HepG2 (cell line): ENCODE measurements at regions not wholly inside any gene's neighbourhood (a gene's known extent, or its start where the extent isn't known, plus 50 kb on each side); places are given as distances from the start of the nearest gene placed in this dataset.

ENCODE experiments used
- ATAC-seq: fragments of 200-7000 bp; cut with Tn5 transposase; 3 replicates; pipeline ENCODE4 v1.9.1; 2020; ENCODE audit warnings: mild to moderate bottlenecking, moderate library complexity
- BruUV-seq: library from RNA; stranded (reverse); fragments of 400-500 nt; replicated peaks from 2 replicates; lab custom pipeline; 2021; lab: Mats Ljungman, UMichigan
- CTCF ChIA-PET: fragments of 300-600 bp; formaldehyde crosslinking; extraction: SDS; loops from one replicate; lab custom pipeline; 2021; ENCODE audit warnings: low total read pairs, inconsistent platforms, low intra/inter-chr PET ratio; lab: Yijun Ruan, JAX
- POLR2A ChIA-PET: fragments of 350-600 bp; sonication (Branson Sonifier 250); formaldehyde crosslinking; loops from one replicate; lab custom pipeline; 2020; ENCODE audit warnings: antibody characterized with exemption, inconsistent platforms; lab: Yijun Ruan, JAX
- DNase-seq: peaks from one replicate; pipeline ENCODE4 v3.0.0-alpha.2; 2015; ENCODE audit warnings: low spot score
- FAIRE-seq: peaks from 3 replicates; lab custom pipeline; 2011; peaks lifted over from hg19 to GRCh38; lab: Jason Lieb, UNC
- H2AFZ ChIP-seq: one replicate; pipeline ENCODE4 v1.6.1; 2011; ENCODE audit warnings: low read length, inconsistent platforms
- H3K27ac ChIP-seq: fragments of 300-600 bp; 3 replicates; pipeline ENCODE4 v1.8.0; 2011; ENCODE audit warnings: mixed run types, mild to moderate bottlenecking, mixed read lengths, low read length, inconsistent platforms; ENCODE audit not compliant: insufficient read depth; ENCODE audit errors: extremely low read length
- H3K27me3 ChIP-seq, 2 experiments: fragments of 200-600 bp in 1 of 2; 2 replicates in 1 of 2; 3 replicates in 1 of 2; pipeline versions ENCODE4 v1.6.0 to v1.8.0; 2011; ENCODE audit warnings: low read length in 2 of 2, mild to moderate bottlenecking in 2 of 2, moderate library complexity in 2 of 2, inconsistent platforms in 1 of 2; ENCODE audit not compliant: insufficient read depth in 2 of 2, control insufficient read depth in 1 of 2
- H3K36me3 ChIP-seq, 2 experiments: fragments of 200-600 bp in 1 of 2; replicated peaks in 1 of 2; 2 replicates in 1 of 2; 3 replicates in 1 of 2; pipeline versions ENCODE4 v1.5.1 to v1.8.0; 2011; ENCODE audit warnings: low read length in 2 of 2, inconsistent platforms in 1 of 2; ENCODE audit not compliant: insufficient read depth in 2 of 2, control insufficient read depth in 1 of 2
- H3K4me1 ChIP-seq: 2 replicates; pipeline ENCODE4 v1.5.1; 2012; ENCODE audit warnings: low read length, inconsistent platforms; ENCODE audit not compliant: insufficient read depth
- H3K4me2 ChIP-seq: 2 replicates; pipeline ENCODE4 v1.6.0; 2011; ENCODE audit warnings: low read depth, low read length, inconsistent platforms
- H3K4me3 ChIP-seq, 3 experiments: fragments of 200-600 bp in 1 of 3; sonication (generic), shearing (Covaris generic) in 1 of 3; replicated peaks in 1 of 3; 2 replicates each; pipeline ENCODE4 v1.5.1; 2011 to 2016; ENCODE audit warnings: low read length in 3 of 3, inconsistent platforms in 2 of 3, low read depth in 2 of 3, mild to moderate bottlenecking in 2 of 3, control low read depth in 1 of 3, mixed read lengths in 1 of 3; ENCODE audit not compliant: insufficient read depth in 1 of 3
- H3K79me2 ChIP-seq: one replicate; pipeline ENCODE4 v1.6.1; 2011; ENCODE audit warnings: low read length, inconsistent platforms; ENCODE audit not compliant: insufficient read depth
- H3K9ac ChIP-seq: 2 replicates; pipeline ENCODE4 v1.6.0; 2011; ENCODE audit warnings: mild to moderate bottlenecking, low read depth, low read length, inconsistent platforms; ENCODE audit not compliant: insufficient read depth
- H3K9me3 ChIP-seq: 2 replicates; pipeline ENCODE4 v1.5.1; 2012; ENCODE audit warnings: mild to moderate bottlenecking, low read length
- H4K20me1 ChIP-seq: 2 replicates; pipeline ENCODE4 v1.6.0; 2011; ENCODE audit warnings: inconsistent platforms, mild to moderate bottlenecking, low read length, moderate library complexity; ENCODE audit not compliant: insufficient read depth
- CREM ChIP-seq, 2 experiments: sonication (generic) in 1 of 2; formaldehyde crosslinking in 1 of 2; IDR thresholded peaks; 2 replicates each; pipeline versions ENCODE4 v1.4.0 to v1.6.1; 2016 to 2020; ENCODE audit warnings: antibody characterized with exemption in 1 of 2, mild to moderate bottlenecking in 1 of 2, missing genetic modification reagents in 1 of 2
- HMGXB3 ChIP-seq: sonication (generic); formaldehyde crosslinking; IDR thresholded peaks from 2 replicates; pipeline ENCODE4 v1.4.0; 2020; ENCODE audit warnings: missing genetic modification reagents, borderline replicate concordance
- PBX2 ChIP-seq: IDR thresholded peaks from 2 replicates; pipeline ENCODE4 v1.6.1; 2016; ENCODE audit warnings: control low read depth
- SP2 ChIP-seq: sonication (generic); formaldehyde crosslinking; IDR thresholded peaks from 2 replicates; pipeline ENCODE4 v1.5.1; 2020; ENCODE audit warnings: mild to moderate bottlenecking, missing genetic modification reagents
- ZBTB21 ChIP-seq: sonication (generic); formaldehyde crosslinking; IDR thresholded peaks from 2 replicates; pipeline ENCODE4 v1.4.0; 2020; ENCODE audit warnings: missing genetic modification reagents
- ZNF446 ChIP-seq: sonication (generic); formaldehyde crosslinking; IDR thresholded peaks from 2 replicates; pipeline ENCODE4 v1.5.0; 2020; ENCODE audit warnings: mild to moderate bottlenecking, missing genetic modification reagents
- ZNF570 ChIP-seq: sonication (generic); formaldehyde crosslinking; IDR thresholded peaks from 2 replicates; pipeline ENCODE4 v1.4.0; 2020; ENCODE audit warnings: mild to moderate bottlenecking, missing genetic modification reagents, borderline replicate concordance
- WGBS: methylation state at CpG from one replicate; pipeline ENCODE4 v1.1.6; 2017; ENCODE audit warnings: low lambda C conversion rate; 5-methylcytosine and 5-hydroxymethylcytosine counted together
- in situ Hi-C: cut with HindIII; loops from 2 replicates; pipeline ENCODE4 v1.10.0; 2017; ENCODE audit warnings: low pct_unique_long_range_greater_than_20kb; ENCODE audit not compliant: extremely low pct_ligation_motif_present
- intact Hi-C: fragments of 100-400 bp; cut with micrococcal nuclease; formaldehyde crosslinking; loops from one replicate; pipeline ENCODE4 v1.10.0; 2022; ENCODE audit not compliant: unreplicated experiment

- in situ Hi-C loops (no loop called here), intact Hi-C loops (no loop called here)
- FAIRE-seq (no peak), ATAC-seq (no peak), DNase-seq (no peak)
- no peaks in the 10 kb centered on the region for H3K79me2 ChIP-seq
- no peak overlapping the region for H3K9ac ChIP-seq
- H3K4me1 ChIP-seq: 0 out of 2 replicates have a peak, but pooled peaks cover 4% of the 10 kb centered on the region
- WGBS: 8% methylated on average over 1 of the region's 1 CpG
- H3K36me3 ChIP-seq: no peaks in the 10 kb centered on the region
- H3K4me2 ChIP-seq: no peak overlapping the region
- no peaks in the 10 kb centered on the region for H3K9me3 ChIP-seq
- no peaks in the 10 kb centered on the region for H4K20me1 ChIP-seq
- H3K27me3 ChIP-seq: no peaks in the 10 kb centered on the region
- no peak overlapping the region for H3K4me3 ChIP-seq
- CTCF ChIA-PET: no interaction called here
- POLR2A ChIA-PET: no interaction called here
- H3K27ac ChIP-seq: no peak overlapping the region
- H2AFZ ChIP-seq: no peak overlapping the region
- no TSS peak for BruUV-seq
- TF ChIP-seq ZNF446 (no peak), PBX2 (no peak), ZBTB21 (CRISPR knock-in tag) (no peak), HMGXB3 (CRISPR knock-in tag) (no peak), ZNF570 (no peak), SP2 (CRISPR knock-in tag) (no peak), CREM (IDR thresholded peaks at IDR 0.05) (no peak), CREM (CRISPR knock-in tag; IDR thresholded peaks at IDR 0.05) (no peak)
Measured at GRCh38 chr7:85392789-85393188, 205.9 kb upstream of the SEMA3D start.
